ENCODE measurements at regions not wholly inside any gene's neighbourhood (a gene's known extent, or its start where the extent isn't known, plus 50 kb on each side); places are given as distances from the start of the nearest gene placed in this dataset.

DNA sequence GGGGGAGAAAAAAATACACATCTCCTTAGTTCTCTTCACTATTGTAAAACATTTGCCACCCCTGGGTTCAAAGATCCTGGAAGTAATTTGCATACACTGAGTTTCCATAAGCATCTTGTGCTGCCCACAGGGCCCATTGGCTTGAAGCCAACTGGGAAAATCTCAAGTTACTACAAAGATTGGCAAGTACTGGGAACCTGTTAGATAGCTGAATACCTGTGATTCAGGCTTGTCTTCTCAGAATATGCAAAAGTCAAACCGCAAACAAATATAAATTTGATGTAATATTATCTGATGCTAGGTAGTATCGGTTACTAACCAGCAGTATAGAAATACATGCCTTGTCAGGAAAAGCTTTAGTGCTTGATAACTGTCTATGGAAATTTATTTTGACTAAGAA, 156.9 kb upstream of the FST start:
- Mint-ChIP-seq H3K4me1 (no peaks in the 10 kb centered on the region), H3K36me3 (no peaks in the 10 kb centered on the region), H3K27me3 (peaks cover 7% of the 10 kb centered on the region), H3K27ac (no peak overlapping the region), H3K4me3 (no peak overlapping the region), H3K9me3 (no peaks in the 10 kb centered on the region)
- DNase-seq: no peak

DNA sequence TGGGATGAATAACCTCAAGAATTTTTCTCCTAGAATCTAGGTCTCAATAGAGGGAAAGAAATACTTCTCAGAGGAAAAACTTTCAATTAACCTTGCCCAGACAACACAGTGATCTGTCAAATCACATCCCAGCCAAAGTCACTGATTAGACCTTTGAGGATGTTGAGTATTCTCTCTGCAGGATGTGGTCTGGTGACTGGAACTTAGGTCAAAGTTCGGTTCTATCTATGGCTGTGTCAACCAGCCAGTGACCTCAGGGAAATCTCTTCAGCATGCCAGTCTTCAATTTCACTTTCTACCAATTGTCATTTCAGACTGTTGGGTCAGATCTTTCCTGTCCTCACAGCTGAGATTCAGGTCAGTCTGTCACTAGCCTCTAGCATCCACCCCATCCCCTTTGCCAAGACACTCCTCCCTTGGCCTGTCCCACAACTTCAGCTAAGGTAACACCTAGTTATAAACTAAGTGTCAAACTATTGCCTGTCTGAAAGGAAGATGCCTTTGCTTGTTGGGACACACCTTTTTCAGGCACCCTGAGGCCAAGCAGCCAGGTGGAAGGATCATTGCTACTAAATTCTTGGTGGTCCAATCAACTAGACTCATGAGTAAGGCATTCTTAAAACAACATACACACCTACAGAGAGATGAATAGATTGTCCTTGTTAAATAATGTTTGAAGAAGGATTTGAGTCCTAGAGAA, 156.3 kb upstream of the FST start:
- Mint-ChIP-seq H3K9me3 (no peaks in the 10 kb centered on the region), H3K4me3 (no peak overlapping the region), H3K27ac (no peak overlapping the region), H3K36me3 (no peaks in the 10 kb centered on the region), H3K4me1 (no peaks in the 10 kb centered on the region), H3K27me3 (peaks cover 5% of the 10 kb centered on the region)
- DNase-seq: no peak

DNA sequence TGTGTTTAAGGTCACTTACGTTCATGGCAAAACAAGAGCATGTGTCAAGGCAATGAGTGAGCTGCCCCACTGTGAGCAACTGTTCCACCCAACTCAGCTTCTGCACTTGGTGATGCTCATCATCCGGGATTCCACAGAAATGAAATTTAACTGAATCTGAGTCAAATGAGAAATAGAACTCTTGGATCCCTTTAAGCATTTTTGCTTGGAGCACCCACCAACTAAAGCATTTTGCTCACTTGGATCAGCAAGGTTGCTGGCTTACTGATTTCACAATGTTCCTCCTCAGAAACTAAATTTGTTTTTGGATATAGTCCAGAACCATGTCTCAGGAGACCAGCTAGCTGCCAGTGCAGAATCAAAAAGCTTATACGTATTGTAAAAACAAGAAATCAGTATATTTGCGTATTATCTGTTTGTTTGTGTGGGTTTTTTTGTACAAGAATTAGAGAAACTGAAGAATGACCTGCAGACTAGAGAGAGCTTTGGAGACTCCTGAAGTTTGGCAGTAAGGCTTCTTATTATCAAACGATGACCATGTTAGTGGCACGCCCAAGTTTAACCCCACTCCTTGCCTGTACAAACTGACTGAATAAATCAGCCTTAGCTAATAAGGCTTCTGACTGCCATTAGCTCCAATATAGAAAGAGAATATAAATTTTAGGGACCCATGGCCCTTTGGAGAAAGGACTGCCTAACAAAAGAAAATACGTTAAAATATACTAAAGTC, 153.8 kb upstream of the FST start:
- Mint-ChIP-seq H3K36me3 (no peaks in the 10 kb centered on the region), H3K27me3 (no peaks in the 10 kb centered on the region)

DNA sequence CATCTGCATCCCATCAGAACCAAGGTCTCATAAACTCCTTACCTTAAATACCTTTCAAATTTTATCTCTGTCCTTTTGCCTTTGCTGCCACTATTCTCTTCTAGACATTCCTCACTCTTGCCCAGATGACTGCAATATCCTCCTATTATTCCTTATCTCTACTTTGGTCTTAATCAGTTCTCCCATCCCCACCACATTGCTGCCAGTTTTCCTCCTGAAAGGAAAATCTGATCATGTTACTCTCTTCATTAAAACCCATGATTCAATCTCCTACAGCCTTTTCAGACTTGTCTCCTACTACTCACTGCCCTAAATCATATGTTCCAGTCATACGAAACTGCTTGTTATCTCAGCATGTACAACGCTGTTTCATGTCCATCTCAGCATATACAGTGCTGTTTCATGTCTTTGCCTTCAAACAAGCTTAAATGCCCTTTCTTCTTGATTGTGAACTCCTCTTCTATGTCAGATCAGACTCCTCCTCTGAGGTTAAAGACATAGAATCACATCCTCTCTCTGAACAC, 152.6 kb upstream of the FST start:
- Mint-ChIP-seq H3K27ac (no peak overlapping the region), H3K36me3 (no peaks in the 10 kb centered on the region), H3K4me1 (no peaks in the 10 kb centered on the region), H3K9me3 (no peaks in the 10 kb centered on the region), H3K4me3 (no peak overlapping the region), H3K27me3 (no peaks in the 10 kb centered on the region)
- no peak for DNase-seq

More for the DNA sequence above, 153.8 kb upstream of the FST start:
- DNase-seq: no peak
- Mint-ChIP-seq H3K4me3 (no peak overlapping the region), H3K27ac (no peak overlapping the region), H3K9me3 (no peaks in the 10 kb centered on the region), H3K4me1 (no peaks in the 10 kb centered on the region)

- Mint-ChIP-seq H3K27ac (no peak overlapping the region), H3K9me3 (no peaks in the 10 kb centered on the region), H3K4me3 (no peak overlapping the region), H3K4me1 (no peaks in the 10 kb centered on the region), H3K36me3 (no peaks in the 10 kb centered on the region), H3K27me3 (no peaks in the 10 kb centered on the region)
- DNase-seq: no peak
Measured at GRCh38 chr5:53330491-53330890, 149.9 kb upstream of the FST start.

DNA sequence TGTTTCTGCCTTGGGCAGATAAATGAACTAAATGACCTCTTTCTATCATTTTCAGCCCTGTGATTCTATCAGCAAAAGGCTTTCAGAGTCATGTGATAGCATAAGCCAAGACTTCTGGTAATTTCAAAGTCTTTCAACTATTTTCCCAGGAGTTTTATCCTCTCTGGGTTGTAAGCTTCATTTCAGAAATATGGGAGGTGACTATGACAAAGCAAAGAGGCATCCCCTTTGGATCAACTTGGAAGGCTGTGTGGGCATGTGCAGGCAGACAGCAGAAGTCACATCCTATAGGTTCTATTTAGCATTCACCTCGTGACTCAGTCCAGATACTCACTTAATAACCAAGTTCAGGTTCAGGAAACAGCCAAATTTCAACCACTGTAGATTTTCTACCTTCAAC, 149.0 kb upstream of the FST start:
- Mint-ChIP-seq H3K27ac (no peak overlapping the region), H3K4me1 (no peaks in the 10 kb centered on the region), H3K9me3 (no peaks in the 10 kb centered on the region), H3K36me3 (no peaks in the 10 kb centered on the region), H3K4me3 (no peak overlapping the region), H3K27me3 (no peaks in the 10 kb centered on the region)
- no peak for DNase-seq

DNA sequence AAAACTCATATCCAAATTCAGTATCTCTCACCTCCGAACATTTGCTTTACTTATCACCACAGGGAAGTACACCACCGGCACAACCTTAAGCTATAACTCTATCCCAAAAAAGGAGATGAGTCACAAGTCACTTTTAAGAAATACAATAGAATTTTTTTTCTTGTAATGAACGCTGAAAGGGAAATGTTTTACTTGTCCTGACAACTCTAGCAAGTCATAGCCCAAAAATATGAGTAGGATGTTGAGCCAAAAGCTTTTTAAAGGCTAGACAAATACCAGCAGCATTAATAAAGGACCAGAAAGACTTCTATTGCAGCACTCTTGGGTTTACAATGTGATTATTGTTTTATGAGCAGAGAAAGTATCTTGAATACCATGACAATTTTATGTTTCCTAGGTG, 147.3 kb upstream of the FST start:
- Mint-ChIP-seq H3K27ac (no peak overlapping the region), H3K36me3 (no peaks in the 10 kb centered on the region), H3K4me1 (no peaks in the 10 kb centered on the region), H3K27me3 (peaks cover 4% of the 10 kb centered on the region), H3K4me3 (no peak overlapping the region), H3K9me3 (no peaks in the 10 kb centered on the region)
- DNase-seq: no peak

DNA sequence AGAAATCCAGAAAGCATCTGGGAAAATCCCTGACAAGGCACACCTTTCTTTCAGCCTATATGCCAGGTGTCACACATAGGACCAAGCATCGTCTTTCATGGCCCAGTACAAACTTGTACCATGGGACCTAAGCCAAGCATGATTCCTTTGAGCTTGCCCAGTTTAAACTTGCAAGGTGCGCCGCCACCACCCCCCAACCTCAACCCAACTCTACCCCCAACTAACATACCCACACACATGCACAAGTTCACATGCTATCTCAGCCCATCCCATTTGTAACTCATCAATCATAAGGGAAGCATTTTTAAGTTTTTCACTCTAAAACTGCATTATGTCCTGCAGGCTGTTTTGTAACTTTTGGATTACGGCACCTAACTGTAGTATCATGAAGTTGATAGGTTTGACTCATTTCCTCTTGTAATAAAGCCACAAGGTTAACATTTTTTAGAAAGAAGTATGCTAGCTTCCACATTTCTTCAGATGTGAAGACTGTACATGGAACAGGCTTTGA, 145.9 kb upstream of the FST start:
- H3K4me3 Mint-ChIP-seq: no peak overlapping the region
- no peaks in the 10 kb centered on the region for H3K4me1 Mint-ChIP-seq
- no peaks in the 10 kb centered on the region for H3K9me3 Mint-ChIP-seq
- no peaks in the 10 kb centered on the region for H3K36me3 Mint-ChIP-seq
- no peak overlapping the region for H3K27ac Mint-ChIP-seq
- H3K27me3 Mint-ChIP-seq: peaks cover 4% of the 10 kb centered on the region
- DNase-seq: no peak

- H3K4me1 Mint-ChIP-seq: no peaks in the 10 kb centered on the region
- H3K36me3 Mint-ChIP-seq: no peaks in the 10 kb centered on the region
- no peak for DNase-seq
- no peak overlapping the region for H3K27ac Mint-ChIP-seq
- peaks cover 4% of the 10 kb centered on the region for H3K27me3 Mint-ChIP-seq
- H3K4me3 Mint-ChIP-seq: no peak overlapping the region
- no peaks in the 10 kb centered on the region for H3K9me3 Mint-ChIP-seq
Measured at GRCh38 chr5:53335115-53335514, 145.3 kb upstream of the FST start.

- Mint-ChIP-seq H3K27ac (no peak overlapping the region), H3K27me3 (peaks cover 8% of the 10 kb centered on the region), H3K9me3 (no peaks in the 10 kb centered on the region), H3K4me1 (no peaks in the 10 kb centered on the region), H3K4me3 (no peak overlapping the region), H3K36me3 (no peaks in the 10 kb centered on the region)
- DNase-seq: no peak
Measured at GRCh38 chr5:53337827-53338226, 142.6 kb upstream of the FST start.

DNA sequence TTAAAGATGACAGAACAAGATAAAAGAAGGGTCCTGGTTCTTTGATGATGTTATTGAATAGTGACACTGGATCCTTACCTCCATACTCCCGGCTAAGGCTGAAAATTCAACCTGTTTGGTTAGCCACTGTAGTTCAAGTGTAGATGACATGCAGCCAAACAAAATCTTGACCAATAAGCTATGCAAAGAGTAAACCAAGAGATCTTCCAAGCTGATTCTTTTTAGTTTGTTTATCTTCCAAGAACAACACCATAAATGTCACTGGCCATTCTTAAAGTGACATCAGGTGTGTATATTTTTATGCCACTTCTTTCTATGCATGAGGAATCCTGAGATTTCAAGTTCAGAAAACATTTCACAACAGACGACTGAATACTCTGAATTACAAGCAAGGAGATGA, 141.5 kb upstream of the FST start:
- Mint-ChIP-seq H3K4me3 (no peak overlapping the region), H3K36me3 (no peaks in the 10 kb centered on the region), H3K9me3 (no peaks in the 10 kb centered on the region), H3K27ac (no peak overlapping the region), H3K4me1 (no peaks in the 10 kb centered on the region), H3K27me3 (peaks cover 8% of the 10 kb centered on the region)
- no peak for DNase-seq

DNA sequence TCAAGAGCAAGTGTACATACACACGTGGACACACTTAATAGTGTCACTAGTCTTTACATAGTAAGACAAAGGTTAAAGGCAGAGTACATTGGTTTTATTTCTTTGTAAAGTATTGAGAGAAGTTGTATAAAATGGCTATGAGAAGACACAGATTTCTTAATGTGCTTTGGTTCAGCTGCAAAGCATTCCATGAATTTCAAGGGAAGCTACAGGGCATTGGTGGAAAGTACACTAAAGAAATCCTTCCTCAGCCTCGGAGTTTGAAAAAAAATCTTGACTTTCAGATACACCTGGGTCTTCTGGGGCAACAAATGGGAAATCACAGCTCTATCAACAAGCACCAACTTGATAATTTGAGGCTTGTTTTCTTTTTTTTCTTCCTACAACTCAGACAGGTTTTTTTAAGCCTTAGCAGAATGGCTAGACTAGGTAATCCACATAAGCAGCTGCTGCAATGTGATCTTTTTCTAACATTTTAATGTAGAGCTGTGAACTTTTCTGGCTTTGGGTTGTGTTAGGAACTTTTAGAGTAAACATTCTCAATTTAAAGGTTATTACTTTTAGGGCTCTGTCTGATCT, 140.4 kb upstream of the FST start:
- peaks cover 8% of the 10 kb centered on the region for H3K27me3 Mint-ChIP-seq
- H3K4me3 Mint-ChIP-seq: no peak overlapping the region
- H3K27ac Mint-ChIP-seq: no peak overlapping the region
- H3K9me3 Mint-ChIP-seq: peaks cover 2% of the 10 kb centered on the region
- H3K4me1 Mint-ChIP-seq: no peaks in the 10 kb centered on the region
- no peaks in the 10 kb centered on the region for H3K36me3 Mint-ChIP-seq
- DNase-seq: no peak

GRCh38 chr5:53340956-53341750, 139.3 kb upstream of the FST start:
- DNase-seq: no peak
- Mint-ChIP-seq H3K36me3 (no peaks in the 10 kb centered on the region), H3K9me3 (peaks cover 2% of the 10 kb centered on the region), H3K27me3 (peaks cover 8% of the 10 kb centered on the region), H3K27ac (no peak overlapping the region), H3K4me1 (no peaks in the 10 kb centered on the region), H3K4me3 (no peak overlapping the region)

- no peak overlapping the region for H3K4me3 Mint-ChIP-seq
- no peaks in the 10 kb centered on the region for H3K36me3 Mint-ChIP-seq
- H3K27ac Mint-ChIP-seq: no peak overlapping the region
- peaks cover 2% of the 10 kb centered on the region for H3K9me3 Mint-ChIP-seq
- no peaks in the 10 kb centered on the region for H3K4me1 Mint-ChIP-seq
- no peak for DNase-seq
- peaks cover 8% of the 10 kb centered on the region for H3K27me3 Mint-ChIP-seq
Measured at GRCh38 chr5:53342236-53342635, 138.2 kb upstream of the FST start.

GRCh38 chr5:53343187-53343586, 137.2 kb upstream of the FST start:
- no peaks in the 10 kb centered on the region for H3K4me1 Mint-ChIP-seq
- H3K9me3 Mint-ChIP-seq: peaks cover 2% of the 10 kb centered on the region
- peaks cover 4% of the 10 kb centered on the region for H3K27me3 Mint-ChIP-seq
- H3K36me3 Mint-ChIP-seq: no peaks in the 10 kb centered on the region
- no peak for DNase-seq
- no peak overlapping the region for H3K27ac Mint-ChIP-seq
- no peak overlapping the region for H3K4me3 Mint-ChIP-seq

Data from activated naive CD8-positive, alpha-beta T cell treated with anti-CD3 and anti-CD28 coated beads for 36 hours (primary cell).